DMS 273 (cell line): ENCODE measurements at regions not wholly inside any gene's neighbourhood (a gene's known extent, or its start where the extent isn't known, plus 50 kb on each side); places are given as distances from the start of the nearest gene placed in this dataset.
A peak's percentile ranks its signal among the peaks of the same experiment; 100 is the strongest.

Experiments used
- DNase-seq: peaks from one replicate; lab custom pipeline; 2025; ENCODE audit not compliant: unreplicated experiment; lab: John Stamatoyannopoulos, UW

GRCh38 chr19:34305221-34306083, 51.1 kb downstream of the GARRE1 start:
- DNase-seq, result no peak

GRCh38 chr19:34306213-34306661, 51.9 kb downstream of the GARRE1 start:
- DNase-seq, result no peak

GRCh38 chr19:34306824-34307223, 52.5 kb downstream of the GARRE1 start:
- no peak for DNase-seq

GRCh38 chr19:34308381-34309367, 54.3 kb downstream of the GARRE1 start:
- DNase-seq, result peak; percentile 31

GRCh38 chr19:34309368-34310138, 55.2 kb downstream of the GARRE1 start:
- DNase-seq, result no peak

- DNase-seq, result no peak
These were observed 54.5 kb upstream of the GPI start for GRCh38 chr19:34310494-34310981.

GRCh38 chr19:34313188-34313587, 51.8 kb upstream of the GPI start:
- DNase-seq, result no peak

GRCh38 chr19:34314437-34315313, 50.3 kb upstream of the GPI start:
- DNase-seq, result no peak
